Stomach smooth muscle (tissue), 2 donors: ENCODE measurements at regions not wholly inside any gene's neighbourhood (a gene's known extent, or its start where the extent isn't known, plus 50 kb on each side); places are given as distances from the start of the nearest gene placed in this dataset.
"Not testable (repeated sequence)": the region's sequence is repeated elsewhere in the genome, so short reads cannot be mapped to it uniquely, and the experiment has no call there.

ENCODE experiments used
- H3K27ac ChIP-seq: one replicate; pipeline ENCODE4 v1.7.0; 2013; ENCODE audit warnings: mild to moderate bottlenecking, low read length, inconsistent platforms
- H3K27me3 ChIP-seq, 2 donors: one replicate each; pipeline ENCODE4 v1.7.0; 2013; ENCODE audit warnings: low read length in 2 of 2; ENCODE audit not compliant: insufficient read depth in 2 of 2, control insufficient read depth in 1 of 2
- H3K36me3 ChIP-seq, 2 donors: one replicate each; pipeline ENCODE4 v1.7.0; 2013; ENCODE audit warnings: low read length in 2 of 2; ENCODE audit not compliant: control insufficient read depth in 2 of 2, insufficient read depth in 2 of 2
- H3K4me1 ChIP-seq: one replicate; pipeline ENCODE4 v1.7.0; 2013; ENCODE audit warnings: low read length; ENCODE audit not compliant: control insufficient read depth, insufficient read depth
- H3K4me3 ChIP-seq, 2 donors: one replicate each; pipeline ENCODE4 v1.7.0; 2013; ENCODE audit warnings: low read length in 2 of 2
- H3K9ac ChIP-seq, 2 donors: one replicate each; pipeline ENCODE4 v1.7.0; 2013; ENCODE audit warnings: low read length in 2 of 2, mild to moderate bottlenecking in 1 of 2
- H3K9me3 ChIP-seq, 2 donors: one replicate each; pipeline ENCODE4 v1.7.0; 2013; ENCODE audit warnings: low read length in 2 of 2; ENCODE audit not compliant: control insufficient read depth in 2 of 2
- donor health status: healthy.
- donor health status: Pancreatic carcinoma.

GRCh38 chr1:45258059-45258650 is 51.8 kb upstream of the ZSWIM5 start:
- Histone ChIP-seq H3K27me3 (no peaks in the 10 kb centered on the region), H3K36me3 (no peaks in the 10 kb centered on the region), H3K27ac (no peak overlapping the region), H3K9me3 (peaks cover 0 to 4% of the 10 kb centered on the region in 2 donors), H3K4me3 (no peak overlapping the region), H3K9ac (no peak overlapping the region), H3K4me1 (no peaks in the 10 kb centered on the region)

DNA sequence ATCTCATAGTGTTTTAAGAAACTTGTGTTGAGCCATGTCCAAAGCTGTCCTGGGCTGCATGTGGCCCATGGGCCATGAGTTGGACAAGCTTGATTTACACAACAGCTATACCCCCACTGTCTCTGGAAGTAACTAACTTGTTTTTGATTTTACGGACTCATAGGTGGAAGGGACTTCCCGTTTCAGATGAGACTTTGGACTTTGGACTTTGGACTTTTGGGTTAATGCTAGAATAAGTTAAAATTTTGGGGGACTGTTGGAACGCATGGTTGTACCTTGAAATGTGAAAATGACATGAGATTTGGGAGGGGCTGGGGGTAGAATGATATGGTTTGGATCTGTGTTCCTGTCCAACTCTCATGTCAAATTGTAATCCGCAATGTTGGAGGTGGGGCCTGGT is 52.6 kb upstream of the ZSWIM5 start:
- no peak overlapping the region for H3K27ac ChIP-seq
- no peaks in the 10 kb centered on the region for H3K27me3 ChIP-seq
- H3K9me3 ChIP-seq, result peaks cover 0 to 4% of the 10 kb centered on the region in 2 donors
- H3K4me1 ChIP-seq, result no peaks in the 10 kb centered on the region
- H3K36me3 ChIP-seq, result no peaks in the 10 kb centered on the region
- H3K9ac ChIP-seq, result no peak overlapping the region
- no peak overlapping the region for H3K4me3 ChIP-seq

GRCh38 chr1:45260244-45260643 is 53.8 kb upstream of the ZSWIM5 start:
- peaks cover 0 to 4% of the 10 kb centered on the region in 2 donors for H3K9me3 ChIP-seq
- peaks cover under 1% of the 10 kb centered on the region for H3K4me1 ChIP-seq
- no peaks in the 10 kb centered on the region for H3K27me3 ChIP-seq
- H3K36me3 ChIP-seq, result no peaks in the 10 kb centered on the region
- H3K27ac ChIP-seq, result no peak overlapping the region
- H3K4me3 ChIP-seq, result no peak overlapping the region
- H3K9ac ChIP-seq, result no peak overlapping the region

- no peak overlapping the region for H3K27ac ChIP-seq
- no peaks in the 10 kb centered on the region for H3K36me3 ChIP-seq
- H3K9me3 ChIP-seq, result no peaks in the 10 kb centered on the region
Measured at GRCh38 chr1:45263132-45263531, 56.7 kb upstream of the ZSWIM5 start.

DNA sequence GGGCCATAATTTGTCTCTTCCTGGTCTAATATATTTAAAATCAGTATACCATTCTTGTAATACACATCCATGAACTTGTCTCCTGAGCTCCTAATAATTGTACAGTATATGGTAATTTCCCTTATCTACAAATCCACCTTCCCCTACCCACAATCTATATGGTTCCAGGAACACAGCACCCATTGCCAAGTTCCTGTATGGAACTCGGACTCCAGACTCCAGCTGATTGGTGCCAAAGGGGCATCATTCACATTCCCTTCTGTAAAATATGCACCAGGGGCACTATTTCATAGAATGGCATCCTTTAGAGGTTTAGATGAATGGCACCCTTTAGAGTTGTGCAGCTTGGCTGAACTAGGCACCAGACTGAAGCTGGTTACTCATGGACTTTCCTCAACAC is 58.8 kb upstream of the ZSWIM5 start:
- Histone ChIP-seq H3K9ac (no peak overlapping the region), H3K4me1 (peaks cover 17% of the 10 kb centered on the region), H3K27me3 (no peaks in the 10 kb centered on the region), H3K9me3 (no peaks in the 10 kb centered on the region), H3K4me3 (no peak overlapping the region), H3K36me3 (no peaks in the 10 kb centered on the region), H3K27ac (no peak overlapping the region)

More at GRCh38 chr1:45263132-45263531, 56.7 kb upstream of the ZSWIM5 start:
- Histone ChIP-seq H3K4me1 (peaks cover 17% of the 10 kb centered on the region), H3K27me3 (no peaks in the 10 kb centered on the region), H3K9ac (no peak overlapping the region), H3K4me3 (no peak overlapping the region)

DNA sequence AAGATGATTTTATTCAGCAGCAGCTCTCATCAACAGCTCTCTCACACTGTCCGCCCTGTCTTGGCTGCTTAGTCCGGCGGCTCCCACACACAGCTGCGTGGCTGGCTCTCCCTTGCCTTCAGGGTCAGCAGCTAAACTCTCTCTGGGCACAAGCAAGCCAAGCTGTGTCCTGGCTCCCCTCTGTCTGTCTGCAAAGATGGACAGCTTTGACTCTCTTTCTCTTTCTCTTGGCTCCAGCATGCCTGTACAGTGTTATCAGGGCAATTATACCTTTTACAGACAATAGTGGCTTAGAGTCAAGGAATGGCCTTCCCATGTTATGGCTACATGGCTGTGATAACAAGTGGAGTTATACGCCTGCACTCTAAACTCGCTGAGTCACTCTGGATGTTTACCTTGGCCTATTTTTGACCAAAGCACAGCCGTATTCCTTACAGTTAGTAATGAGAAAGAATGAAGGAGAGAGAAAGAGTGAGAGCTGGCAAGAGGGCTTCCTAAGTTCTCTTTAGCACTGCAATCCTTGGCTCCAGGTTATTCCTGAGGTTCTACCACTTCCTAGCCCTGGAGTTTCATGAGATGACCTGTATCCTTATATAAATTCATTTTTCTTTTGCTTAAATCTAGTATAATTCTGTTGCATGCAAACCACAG is 59.9 kb upstream of the ZSWIM5 start:
- peak overlapping the region in 1 of 2 donors; percentile 55 for H3K9ac ChIP-seq
- H3K4me3 ChIP-seq, result peak overlapping the region in 1 of 2 donors; percentile 40
- no peaks in the 10 kb centered on the region for H3K9me3 ChIP-seq
- H3K27ac ChIP-seq, result peak overlapping the region; percentile 89
- no peaks in the 10 kb centered on the region for H3K36me3 ChIP-seq
- H3K27me3 ChIP-seq, result no peaks in the 10 kb centered on the region
- H3K4me1 ChIP-seq, result peaks cover 17% of the 10 kb centered on the region

- H3K27ac ChIP-seq, H3K9me3 ChIP-seq, H3K9ac ChIP-seq, H3K36me3 ChIP-seq, H3K27me3 ChIP-seq, H3K4me3 ChIP-seq: not testable (repeated sequence)
- H3K4me1 ChIP-seq, result peaks cover 17% of the 10 kb centered on the region
Measured at GRCh38 chr1:45268310-45268709, 58.4 kb upstream of the HPDL start.

DNA sequence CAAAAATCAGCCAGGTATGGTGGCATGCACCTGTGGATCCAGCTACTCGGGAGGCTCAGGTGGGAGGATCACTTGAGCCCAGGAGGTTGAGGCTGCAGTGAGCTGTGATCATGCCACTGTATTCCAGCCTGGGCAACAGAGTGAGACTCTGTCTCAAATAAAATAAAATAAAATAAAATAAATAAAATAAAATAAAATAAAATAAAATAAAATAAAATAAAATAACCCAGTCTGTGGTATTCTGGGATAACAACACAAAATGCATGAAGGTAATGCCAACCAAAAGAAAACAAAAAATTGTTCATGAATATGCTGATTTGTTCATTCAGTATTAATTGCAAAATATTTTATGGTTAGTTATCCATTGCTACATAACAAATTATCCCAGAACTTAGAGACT is 54.4 kb upstream of the HPDL start:
- H3K27me3 ChIP-seq, H3K36me3 ChIP-seq, H3K9ac ChIP-seq, H3K4me1 ChIP-seq, H3K27ac ChIP-seq, H3K4me3 ChIP-seq, H3K9me3 ChIP-seq: not testable (repeated sequence)

DNA sequence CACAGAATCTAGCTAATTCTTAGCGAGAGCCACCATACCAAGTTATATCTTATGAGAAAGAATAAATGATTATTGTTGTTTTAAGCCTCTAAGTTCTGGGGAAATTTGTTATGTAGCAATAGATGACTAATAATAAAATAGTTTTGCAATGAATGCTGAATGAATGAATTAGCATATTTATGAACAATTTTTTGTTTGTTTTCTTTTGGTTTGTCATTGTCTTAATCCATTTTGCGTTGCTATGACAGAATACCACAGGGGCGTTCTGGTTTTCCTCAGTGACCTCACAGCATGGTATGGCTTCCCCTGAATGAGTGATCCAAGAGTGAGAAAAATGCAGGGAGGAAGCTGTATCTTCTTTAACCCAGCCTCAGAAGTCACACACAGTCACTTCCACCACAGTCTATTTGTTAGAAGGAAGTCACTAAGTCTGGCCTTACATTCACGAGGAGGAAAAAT is 53.8 kb upstream of the HPDL start:
- Histone ChIP-seq H3K27me3 (no peaks in the 10 kb centered on the region), H3K9ac (no peak overlapping the region), H3K4me3 (no peak overlapping the region), H3K27ac (no peak overlapping the region), H3K36me3 (no peaks in the 10 kb centered on the region), H3K9me3 (no peaks in the 10 kb centered on the region), H3K4me1 (no peaks in the 10 kb centered on the region)

- H3K4me3 ChIP-seq, result no peak overlapping the region
- H3K27me3 ChIP-seq, result no peaks in the 10 kb centered on the region
- H3K4me1 ChIP-seq, result no peaks in the 10 kb centered on the region
- H3K27ac ChIP-seq, result no peak overlapping the region
- no peaks in the 10 kb centered on the region for H3K9me3 ChIP-seq
- H3K36me3 ChIP-seq, result no peaks in the 10 kb centered on the region
- no peak overlapping the region for H3K9ac ChIP-seq
Measured at GRCh38 chr1:45275054-45275453, 51.6 kb upstream of the HPDL start.
